ENCODE measurements at regions not wholly inside any gene's neighbourhood (a gene's known extent, or its start where the extent isn't known, plus 50 kb on each side); places are given as distances from the start of the nearest gene placed in this dataset.

DNA sequence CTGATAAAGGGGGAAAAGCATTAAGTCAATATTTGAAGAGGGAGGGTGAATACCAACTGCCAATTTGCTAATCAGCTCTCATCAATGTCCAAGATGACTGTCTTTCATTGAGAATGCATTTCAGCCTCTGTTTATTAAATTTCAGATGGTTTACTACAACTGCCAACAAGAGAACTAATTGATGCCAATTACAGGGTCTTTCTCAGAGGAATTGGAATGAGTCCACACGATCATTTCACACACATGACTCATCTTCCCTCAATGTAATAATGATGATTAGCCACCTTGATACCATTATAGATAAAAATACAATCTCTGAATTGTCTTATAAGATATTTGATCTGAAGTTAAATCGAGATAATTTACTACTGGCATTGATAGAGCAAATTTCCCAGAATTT lies 1274.4 kb downstream of the ROBO2 start:
- TF ChIP-seq, protein P1, sequence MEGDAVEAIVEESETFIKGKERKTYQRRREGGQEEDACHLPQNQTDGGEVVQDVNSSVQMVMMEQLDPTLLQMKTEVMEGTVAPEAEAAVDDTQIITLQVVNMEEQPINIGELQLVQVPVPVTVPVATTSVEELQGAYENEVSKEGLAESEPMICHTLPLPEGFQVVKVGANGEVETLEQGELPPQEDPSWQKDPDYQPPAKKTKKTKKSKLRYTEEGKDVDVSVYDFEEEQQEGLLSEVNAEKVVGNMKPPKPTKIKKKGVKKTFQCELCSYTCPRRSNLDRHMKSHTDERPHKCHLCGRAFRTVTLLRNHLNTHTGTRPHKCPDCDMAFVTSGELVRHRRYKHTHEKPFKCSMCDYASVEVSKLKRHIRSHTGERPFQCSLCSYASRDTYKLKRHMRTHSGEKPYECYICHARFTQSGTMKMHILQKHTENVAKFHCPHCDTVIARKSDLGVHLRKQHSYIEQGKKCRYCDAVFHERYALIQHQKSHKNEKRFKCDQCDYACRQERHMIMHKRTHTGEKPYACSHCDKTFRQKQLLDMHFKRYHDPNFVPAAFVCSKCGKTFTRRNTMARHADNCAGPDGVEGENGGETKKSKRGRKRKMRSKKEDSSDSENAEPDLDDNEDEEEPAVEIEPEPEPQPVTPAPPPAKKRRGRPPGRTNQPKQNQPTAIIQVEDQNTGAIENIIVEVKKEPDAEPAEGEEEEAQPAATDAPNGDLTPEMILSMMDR (IDR thresholded peaks at IDR 0.05): no peak
- TF ChIP-seq POLR2A (IDR thresholded peaks at IDR 0.05): no peak

Measured in vagina (tissue), 2 donors.